Muscle of leg (tissue), 3 donors: ENCODE measurements at regions not wholly inside any gene's neighbourhood (a gene's known extent, or its start where the extent isn't known, plus 50 kb on each side); places are given as distances from the start of the nearest gene placed in this dataset.

ENCODE experiments used
- DNase-seq: peaks from one replicate; pipeline ENCODE4 v3.0.0; 2013
- H3K27ac ChIP-seq: one replicate; pipeline ENCODE4 v1.5.1; 2013; ENCODE audit warnings: mild to moderate bottlenecking, low read length, control low read depth
- H3K27me3 ChIP-seq: one replicate; pipeline ENCODE4 v1.6.1; 2013; ENCODE audit warnings: low read length; ENCODE audit not compliant: control insufficient read depth, insufficient read depth
- H3K36me3 ChIP-seq: one replicate; pipeline ENCODE4 v1.6.1; 2013; ENCODE audit warnings: low read length; ENCODE audit not compliant: control insufficient read depth, insufficient read depth
- H3K4me1 ChIP-seq: one replicate; pipeline ENCODE4 v1.6.1; 2013; ENCODE audit warnings: low read length; ENCODE audit not compliant: control insufficient read depth, insufficient read depth
- H3K4me3 ChIP-seq: one replicate; pipeline ENCODE4 v1.5.1; 2013; ENCODE audit warnings: low read length, control low read depth
- H3K9me3 ChIP-seq: replicated peaks from 2 replicates; pipeline ENCODE4 v1.6.1; 2013; ENCODE audit warnings: low read depth, low read length; ENCODE audit not compliant: control insufficient read depth
- WGBS: methylation state at CpG from one replicate; pipeline ENCODE4 v1.1.5; 2013; ENCODE audit warnings: missing lambda C conversion rate; ENCODE audit not compliant: insufficient coverage; 5-methylcytosine and 5-hydroxymethylcytosine counted together

DNA sequence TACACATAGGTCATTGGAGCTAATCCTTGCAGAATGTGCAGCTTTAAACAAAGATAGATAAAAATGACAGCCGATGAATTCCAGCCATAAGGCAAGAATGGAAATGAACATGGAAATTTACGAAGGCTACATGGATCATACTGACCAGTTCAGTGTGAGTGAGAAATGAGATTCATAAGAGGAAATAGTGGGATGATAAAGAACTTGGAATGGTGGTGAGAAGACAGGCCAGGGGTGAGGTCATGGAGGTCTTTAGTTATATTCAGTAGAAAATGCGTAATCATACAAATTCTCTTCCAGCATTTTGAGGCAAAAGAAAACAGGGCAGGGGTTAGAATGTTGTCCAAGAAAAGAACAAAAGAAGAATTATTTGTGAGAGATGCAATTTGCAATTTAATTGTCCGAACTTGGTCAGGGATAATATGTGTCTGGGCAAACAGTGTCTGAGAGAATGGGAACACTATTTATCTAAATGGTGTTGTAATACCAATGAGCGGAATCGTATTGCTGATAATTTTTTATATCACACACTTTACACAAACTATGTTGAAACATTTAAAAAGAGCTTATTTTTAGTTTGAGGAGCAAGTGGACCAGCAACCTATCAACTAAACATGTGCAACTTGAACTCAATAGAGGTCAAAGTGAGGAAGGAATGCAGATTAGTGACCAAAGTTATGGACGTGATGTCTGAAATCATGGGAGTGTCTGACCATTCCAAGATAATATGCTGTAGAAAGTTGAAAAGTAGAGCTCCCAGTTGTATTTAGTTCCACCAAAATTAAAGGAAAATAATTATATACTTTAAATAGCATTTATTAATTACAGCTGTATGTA, 739.0 kb upstream of the NCAM2 start:
- no peak for DNase-seq
- Histone ChIP-seq H3K27ac (no peak overlapping the region), H3K4me3 (no peak overlapping the region), H3K9me3 (no peaks in the 10 kb centered on the region), H3K4me1 (no peaks in the 10 kb centered on the region), H3K36me3 (no peaks in the 10 kb centered on the region), H3K27me3 (no peaks in the 10 kb centered on the region)
- 79% methylated on average over 2 of the region's 7 CpGs for whole genome bisulfite sequencing

DNA sequence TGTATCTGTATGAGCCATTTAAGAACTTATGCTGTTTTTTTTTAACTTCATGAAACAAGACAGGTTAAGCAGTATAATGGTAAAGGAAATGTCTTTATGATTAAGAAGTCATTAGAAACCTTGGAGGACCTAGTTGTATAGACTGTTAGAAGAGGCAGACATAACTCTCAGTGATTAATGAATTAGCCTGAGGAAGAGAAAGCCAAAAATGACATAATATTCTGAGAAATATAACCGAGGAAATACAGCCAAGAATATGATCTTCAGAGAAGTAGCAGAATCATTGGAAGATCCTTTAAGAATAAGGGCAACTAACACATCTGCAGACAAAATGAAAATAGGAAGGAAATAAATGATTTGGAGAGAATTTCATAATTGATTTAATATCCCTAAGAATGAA, 738.1 kb upstream of the NCAM2 start:
- H3K4me1 ChIP-seq: no peaks in the 10 kb centered on the region
- DNase-seq: no peak
- H3K36me3 ChIP-seq: no peaks in the 10 kb centered on the region
- no peaks in the 10 kb centered on the region for H3K9me3 ChIP-seq
- H3K27me3 ChIP-seq: no peaks in the 10 kb centered on the region
- no CpG with 5 or more reads among the region's 1 CpG for WGBS
- H3K4me3 ChIP-seq: no peak overlapping the region
- no peak overlapping the region for H3K27ac ChIP-seq

DNA sequence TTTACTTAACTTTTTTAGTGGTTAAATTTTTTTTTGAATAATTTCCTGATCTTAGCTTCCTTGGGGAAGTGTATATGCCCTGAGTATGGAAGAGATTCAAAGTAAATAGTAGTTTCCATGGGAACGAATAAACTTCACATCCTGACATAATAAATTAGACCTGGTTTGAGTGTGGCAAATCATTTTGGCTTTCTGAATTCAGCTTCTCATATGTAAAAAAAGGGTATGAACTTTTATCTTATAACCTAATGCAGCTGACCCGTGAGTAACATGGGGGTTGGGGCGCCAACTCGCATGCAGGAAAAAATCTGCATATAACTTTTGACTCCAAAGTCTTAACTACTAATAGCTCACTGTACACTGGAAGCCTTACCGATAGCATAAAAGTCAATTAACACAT, 736.8 kb upstream of the NCAM2 start:
- H3K36me3 ChIP-seq: no peaks in the 10 kb centered on the region
- H3K27me3 ChIP-seq: no peaks in the 10 kb centered on the region
- no peak for DNase-seq
- H3K27ac ChIP-seq: no peak overlapping the region
- no peaks in the 10 kb centered on the region for H3K9me3 ChIP-seq
- no peaks in the 10 kb centered on the region for H3K4me1 ChIP-seq
- WGBS: no CpG with 5 or more reads among the region's 5 CpGs
- H3K4me3 ChIP-seq: no peak overlapping the region

DNA sequence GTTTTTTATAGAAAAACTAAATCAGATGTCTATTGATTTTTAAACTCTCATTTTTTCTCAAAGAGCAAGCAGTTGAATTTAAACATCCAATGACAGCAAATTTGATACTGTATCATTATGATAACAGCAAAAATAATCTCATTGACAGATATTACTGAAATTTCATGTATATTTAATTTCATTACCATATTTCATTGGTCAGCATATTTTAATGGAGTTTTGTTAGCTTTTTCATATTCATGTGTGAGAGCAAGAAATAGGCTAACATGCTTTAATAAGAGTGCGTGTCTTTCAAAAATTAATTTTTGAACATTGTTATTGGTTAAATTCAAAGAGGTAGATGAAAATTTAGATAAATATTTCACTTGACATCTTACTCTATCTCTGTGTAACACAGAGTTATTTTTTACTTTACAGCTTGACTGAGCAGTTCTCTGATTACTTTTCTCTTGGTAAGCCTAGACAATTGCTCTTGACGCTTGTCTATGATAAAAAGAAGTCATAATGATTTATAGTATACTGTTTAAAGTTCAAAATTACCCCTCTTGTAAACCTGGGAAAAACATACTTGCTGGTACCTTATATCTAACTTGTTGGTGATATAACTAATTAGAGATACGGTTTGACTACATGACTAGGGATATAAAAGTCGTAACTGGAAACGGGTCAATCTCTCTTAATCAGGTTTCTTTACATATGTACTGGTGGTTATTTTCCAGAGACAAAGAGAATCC, 732.3 kb upstream of the NCAM2 start:
- no peaks in the 10 kb centered on the region for H3K36me3 ChIP-seq
- no peak for DNase-seq
- H3K27ac ChIP-seq: no peak overlapping the region
- no CpG with 5 or more reads among the region's 5 CpGs for WGBS
- H3K4me3 ChIP-seq: no peak overlapping the region
- no peaks in the 10 kb centered on the region for H3K4me1 ChIP-seq
- H3K27me3 ChIP-seq: no peaks in the 10 kb centered on the region
- no peaks in the 10 kb centered on the region for H3K9me3 ChIP-seq

DNA sequence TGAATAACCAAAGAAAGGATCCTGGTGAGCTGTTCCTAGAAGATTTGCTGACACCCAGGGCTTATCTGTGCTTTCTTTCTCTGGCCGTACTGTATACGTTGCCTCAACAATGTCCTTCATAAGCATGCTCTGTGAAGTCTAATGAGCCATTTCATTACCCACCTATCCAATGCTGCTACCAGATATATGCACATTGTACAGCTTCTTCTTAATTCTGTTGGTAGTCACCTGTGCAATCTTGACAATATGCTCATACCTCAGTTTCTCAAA, 731.8 kb upstream of the NCAM2 start:
- WGBS: 93% methylated on average over 2 of the region's 2 CpGs
- no peaks in the 10 kb centered on the region for H3K27me3 ChIP-seq

DNA sequence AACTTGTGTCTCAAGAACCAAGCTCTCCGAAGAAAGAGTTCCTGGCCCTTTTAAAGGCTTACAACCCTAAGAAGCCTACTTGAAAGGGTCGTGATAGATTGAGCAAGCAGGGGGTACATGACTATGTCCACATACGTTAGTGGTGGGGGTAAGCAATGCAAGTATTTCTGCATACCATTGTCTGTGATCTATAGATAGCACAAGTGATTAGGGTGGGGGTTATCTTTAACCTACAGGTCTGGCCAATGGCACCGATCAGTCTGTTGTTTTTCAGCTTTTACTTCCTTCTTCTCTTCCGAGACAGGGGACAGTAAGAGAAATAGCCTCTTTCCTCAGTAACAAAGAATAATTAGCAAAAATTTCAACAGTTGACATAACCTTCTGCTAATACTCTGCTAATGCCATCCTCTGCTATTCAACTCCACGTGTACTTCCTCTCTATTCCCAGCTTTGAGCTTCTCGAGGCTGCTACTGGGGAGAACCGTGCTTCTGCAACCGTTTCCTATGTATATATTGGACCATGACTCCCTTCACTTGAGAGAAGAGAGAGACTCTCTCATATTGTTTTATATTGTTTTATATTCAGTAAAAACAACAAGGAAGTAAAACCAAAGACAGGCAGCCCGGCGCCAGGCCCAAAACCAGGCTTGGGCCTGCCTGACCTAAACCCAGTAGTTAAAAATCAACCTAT, 727.7 kb upstream of the NCAM2 start:
- 88% methylated on average over 1 of the region's 11 CpGs for WGBS
- no peaks in the 10 kb centered on the region for H3K27me3 ChIP-seq
- H3K27ac ChIP-seq: no peak overlapping the region
- H3K9me3 ChIP-seq: no peaks in the 10 kb centered on the region
- DNase-seq: no peak
- H3K36me3 ChIP-seq: no peaks in the 10 kb centered on the region
- no peaks in the 10 kb centered on the region for H3K4me1 ChIP-seq
- no peak overlapping the region for H3K4me3 ChIP-seq

More for the DNA sequence above, 731.8 kb upstream of the NCAM2 start:
- no peaks in the 10 kb centered on the region for H3K36me3 ChIP-seq
- no peaks in the 10 kb centered on the region for H3K4me1 ChIP-seq
- no peak overlapping the region for H3K27ac ChIP-seq
- no peaks in the 10 kb centered on the region for H3K9me3 ChIP-seq
- H3K4me3 ChIP-seq: no peak overlapping the region
- DNase-seq: no peak

DNA sequence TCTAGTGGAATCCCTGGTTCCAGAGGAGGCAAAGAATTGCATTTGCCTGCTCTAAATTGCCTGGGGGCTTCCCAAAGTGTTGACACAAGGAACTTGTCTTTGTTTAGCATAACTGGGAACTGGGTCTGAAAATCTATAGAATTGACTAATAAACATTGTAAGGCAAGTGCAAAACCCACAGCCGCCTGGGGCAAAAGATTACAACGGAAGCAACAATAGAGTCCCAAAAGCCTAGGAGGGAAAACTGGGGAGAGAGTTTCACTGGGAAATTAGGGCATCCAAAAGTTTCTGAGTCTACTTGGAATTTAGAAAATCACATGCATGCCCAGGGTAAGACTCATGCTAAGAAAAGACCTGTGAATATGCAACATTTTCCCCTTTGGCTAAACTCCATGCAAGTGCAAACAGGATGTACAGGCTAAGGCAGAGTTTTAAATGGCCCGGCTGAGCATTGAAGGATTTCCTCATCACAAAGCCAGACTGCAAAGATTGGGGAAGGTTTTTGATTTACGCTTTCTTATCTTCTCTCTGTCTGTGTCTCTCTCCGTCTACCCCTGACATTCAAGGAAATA, 725.3 kb upstream of the NCAM2 start:
- DNase-seq: no peak
- H3K27ac ChIP-seq: no peak overlapping the region
- H3K4me3 ChIP-seq: no peak overlapping the region
- no peaks in the 10 kb centered on the region for H3K36me3 ChIP-seq
- no peaks in the 10 kb centered on the region for H3K4me1 ChIP-seq
- H3K27me3 ChIP-seq: no peaks in the 10 kb centered on the region
- 86% methylated on average over 2 of the region's 5 CpGs for WGBS
- H3K9me3 ChIP-seq: no peaks in the 10 kb centered on the region

DNA sequence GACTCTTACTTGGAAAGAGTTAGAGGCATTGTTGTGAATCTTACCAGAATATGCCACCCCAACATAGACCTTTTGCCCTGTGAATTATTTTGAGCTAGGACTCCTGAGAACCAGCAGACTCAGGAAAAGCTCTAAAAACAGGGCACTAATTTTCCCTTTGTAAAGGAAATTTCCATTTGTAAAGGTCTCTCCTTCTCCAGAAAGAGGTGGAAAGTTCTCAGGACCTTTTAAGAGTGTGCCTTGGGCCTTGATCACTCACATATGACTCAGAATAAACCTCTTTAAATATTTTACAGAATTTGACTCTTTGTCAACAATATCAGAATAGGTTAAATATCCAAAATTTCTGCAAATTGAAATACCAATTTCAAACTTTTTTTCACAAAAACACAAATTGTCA, 721.8 kb upstream of the NCAM2 start:
- no peak overlapping the region for H3K4me3 ChIP-seq
- no peaks in the 10 kb centered on the region for H3K36me3 ChIP-seq
- H3K27me3 ChIP-seq: no peaks in the 10 kb centered on the region
- no peaks in the 10 kb centered on the region for H3K9me3 ChIP-seq
- H3K27ac ChIP-seq: no peak overlapping the region
- no peak for DNase-seq
- H3K4me1 ChIP-seq: no peaks in the 10 kb centered on the region

DNA sequence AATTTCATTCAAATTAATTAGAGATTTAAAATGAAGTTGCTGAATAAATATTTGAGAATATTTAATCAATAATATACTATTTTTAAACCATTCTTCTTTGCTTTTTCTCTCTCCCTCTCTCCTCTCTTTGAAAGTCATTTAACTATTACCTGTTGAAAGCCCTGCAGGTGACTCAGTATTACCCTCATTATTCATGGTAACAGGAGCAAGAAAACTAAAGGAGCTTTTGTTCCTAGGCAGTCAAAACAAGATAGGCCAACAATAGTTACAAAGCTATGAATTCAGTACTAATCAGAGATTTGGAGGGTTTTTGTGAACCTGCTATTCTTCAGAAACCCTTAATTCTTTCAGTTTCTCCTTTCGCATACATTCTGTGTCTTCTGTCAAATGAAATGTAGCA, 721.3 kb upstream of the NCAM2 start:
- Histone ChIP-seq H3K27ac (no peak overlapping the region), H3K4me3 (no peak overlapping the region), H3K27me3 (no peaks in the 10 kb centered on the region), H3K4me1 (no peaks in the 10 kb centered on the region), H3K36me3 (no peaks in the 10 kb centered on the region), H3K9me3 (no peaks in the 10 kb centered on the region)
- DNase-seq: no peak
- WGBS: no CpG with 5 or more reads among the region's 1 CpG

DNA sequence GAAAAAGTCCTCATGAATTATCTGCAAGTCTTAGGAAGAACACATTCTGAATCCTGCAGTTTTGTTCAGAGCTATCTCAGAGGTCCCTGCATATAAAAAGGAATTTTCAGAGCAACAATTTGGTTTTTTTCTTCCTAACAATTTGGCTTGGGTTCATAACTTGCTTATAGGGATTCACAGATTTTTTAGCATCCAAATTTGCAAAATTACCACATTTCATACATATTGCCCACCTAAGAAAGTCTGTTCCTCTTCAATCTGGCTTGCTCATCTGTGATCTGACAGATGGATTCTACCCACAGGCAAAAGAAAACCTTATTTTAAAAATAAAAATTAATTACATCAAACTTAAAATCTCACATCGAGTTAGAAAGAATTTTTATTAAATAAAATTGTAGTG, 714.4 kb upstream of the NCAM2 start:
- no peaks in the 10 kb centered on the region for H3K36me3 ChIP-seq
- H3K27ac ChIP-seq: no peak overlapping the region
- no peaks in the 10 kb centered on the region for H3K4me1 ChIP-seq
- no peaks in the 10 kb centered on the region for H3K27me3 ChIP-seq
- no peak for DNase-seq
- WGBS: no CpG with 5 or more reads among the region's 1 CpG
- H3K4me3 ChIP-seq: no peak overlapping the region
- H3K9me3 ChIP-seq: no peaks in the 10 kb centered on the region
